Body of pancreas (tissue), 4 donors: ENCODE measurements at regions not wholly inside any gene's neighbourhood (a gene's known extent, or its start where the extent isn't known, plus 50 kb on each side); places are given as distances from the start of the nearest gene placed in this dataset.

Experiments
- ATAC-seq: fragments of 150-250 bp; one replicate; pipeline ENCODE4 v1.9.1; 2016
- DNase-seq, 4 donors: peaks; one replicate each; pipeline ENCODE4 v3.0.0-alpha.2; 2019
- H3K27ac ChIP-seq, 4 donors: fragments of 200-600 bp; sonication (generic); 1 replicate in 3 of 4; 2 replicates in 1 of 4; pipeline versions ENCODE4 v1.5.1 to v1.6.1; 2016 to 2019; ENCODE audit warnings: mild to moderate bottlenecking in 1 of 4, mixed read lengths in 1 of 4, moderate library complexity in 1 of 4
- H3K27me3 ChIP-seq, 2 donors: fragments of 200-600 bp; sonication (generic); one replicate each; pipeline ENCODE4 v1.6.0; 2016; ENCODE audit warnings: mild to moderate bottlenecking in 1 of 2
- H3K36me3 ChIP-seq, 2 donors: fragments of 200-600 bp; sonication (generic); replicated peaks in 1 of 2; 2 replicates each; pipeline ENCODE4 v1.5.1; 2016; ENCODE audit warnings: low read depth in 2 of 2; ENCODE audit not compliant: insufficient read depth in 1 of 2
- H3K4me1 ChIP-seq: fragments of 200-600 bp; sonication (generic); one replicate; pipeline ENCODE4 v1.6.0; 2016
- H3K4me3 ChIP-seq, 2 donors: fragments of 200-600 bp; sonication (generic); 1 replicate in 1 of 2; 2 replicates in 1 of 2; pipeline ENCODE4 v1.5.1; 2016 to 2019
- H3K9me3 ChIP-seq, 3 donors: fragments of 200-600 bp; sonication (generic); 1 replicate in 2 of 3; 2 replicates in 1 of 3; pipeline ENCODE4 v1.5.1; 2016
- POLR2A ChIP-seq, 3 donors: fragments of 450-650 bp; IDR thresholded peaks; one replicate each; pipeline ENCODE4 v1.6.1; 2016; ENCODE audit warnings: antibody characterized with exemption in 3 of 3, mild to moderate bottlenecking in 2 of 3
- WGBS, 2 donors: methylation state at CpG; one replicate each; pipeline ENCODE4 v1.1.5; 2017; 5-methylcytosine and 5-hydroxymethylcytosine counted together
- intact Hi-C: fragments of 100-400 bp; cut with DNase I; formaldehyde crosslinking; loops from one replicate; pipeline ENCODE4 v1.15.1; 2023
- TF ChIP-seq, protein P1 (sequence below), 7 experiments: fragments of 450-650 bp in 4 of 7; fragments of 200-600 bp in 3 of 7; sonication (generic) in 3 of 7; IDR thresholded peaks; one replicate each; pipeline ENCODE4 v1.5.1; 2016 to 2019; ENCODE audit warnings: antibody characterized with exemption in 7 of 7

DNA sequence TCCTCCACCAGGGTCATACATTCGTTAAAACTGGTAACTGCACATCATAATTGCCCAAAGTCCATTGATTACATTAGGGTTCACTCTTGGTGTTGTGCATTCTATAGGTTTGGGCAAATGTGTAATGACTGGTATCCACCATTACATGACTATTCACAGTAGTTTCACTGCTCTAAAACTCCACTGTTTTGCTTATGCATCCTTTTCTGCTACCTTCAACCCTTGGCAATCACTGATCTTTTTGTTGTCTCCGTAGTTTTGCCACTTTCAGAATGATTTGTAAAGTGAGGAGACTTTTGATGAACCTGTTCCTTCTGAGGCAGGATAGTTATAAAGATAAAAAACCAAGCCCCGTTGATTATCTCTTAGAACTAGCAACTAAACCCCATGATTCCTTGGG is 187.3 kb upstream of the MCHR2 start:
- no peak for DNase-seq
- Histone ChIP-seq H3K36me3 (no peaks in the 10 kb centered on the region), H3K27ac (no peak overlapping the region), H3K9me3 (no peaks in the 10 kb centered on the region), H3K4me1 (peaks cover 7% of the 10 kb centered on the region), H3K27me3 (no peaks in the 10 kb centered on the region), H3K4me3 (no peak overlapping the region)
- no peak for ATAC-seq
- 54 to 69% methylated on average over 3 of the region's 3 CpGs for WGBS, 2 donors
- intact Hi-C loops = no loop called here
- no peak for TF ChIP-seq POLR2A (IDR thresholded peaks at IDR 0.05)
- TF ChIP-seq, protein P1, sequence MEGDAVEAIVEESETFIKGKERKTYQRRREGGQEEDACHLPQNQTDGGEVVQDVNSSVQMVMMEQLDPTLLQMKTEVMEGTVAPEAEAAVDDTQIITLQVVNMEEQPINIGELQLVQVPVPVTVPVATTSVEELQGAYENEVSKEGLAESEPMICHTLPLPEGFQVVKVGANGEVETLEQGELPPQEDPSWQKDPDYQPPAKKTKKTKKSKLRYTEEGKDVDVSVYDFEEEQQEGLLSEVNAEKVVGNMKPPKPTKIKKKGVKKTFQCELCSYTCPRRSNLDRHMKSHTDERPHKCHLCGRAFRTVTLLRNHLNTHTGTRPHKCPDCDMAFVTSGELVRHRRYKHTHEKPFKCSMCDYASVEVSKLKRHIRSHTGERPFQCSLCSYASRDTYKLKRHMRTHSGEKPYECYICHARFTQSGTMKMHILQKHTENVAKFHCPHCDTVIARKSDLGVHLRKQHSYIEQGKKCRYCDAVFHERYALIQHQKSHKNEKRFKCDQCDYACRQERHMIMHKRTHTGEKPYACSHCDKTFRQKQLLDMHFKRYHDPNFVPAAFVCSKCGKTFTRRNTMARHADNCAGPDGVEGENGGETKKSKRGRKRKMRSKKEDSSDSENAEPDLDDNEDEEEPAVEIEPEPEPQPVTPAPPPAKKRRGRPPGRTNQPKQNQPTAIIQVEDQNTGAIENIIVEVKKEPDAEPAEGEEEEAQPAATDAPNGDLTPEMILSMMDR (IDR thresholded peaks at IDR 0.05) = no peak

DNA sequence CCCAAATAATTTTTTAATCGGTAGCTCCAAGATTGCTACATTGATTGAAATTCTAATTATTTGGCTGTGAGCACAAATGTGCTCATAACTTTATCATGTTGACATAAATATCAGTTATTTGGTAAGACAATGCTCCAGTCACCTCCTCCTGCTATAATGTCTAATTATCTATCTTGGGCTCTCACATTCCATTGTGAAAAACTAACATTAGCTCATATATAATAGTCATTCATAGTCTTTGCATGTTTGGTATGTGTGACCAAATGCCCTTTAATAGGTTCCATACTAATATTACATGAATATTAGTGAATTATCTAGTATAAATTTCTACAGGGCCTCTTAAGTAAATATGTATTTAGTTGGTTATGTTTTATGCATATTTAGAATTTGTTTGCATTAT is 185.6 kb upstream of the MCHR2 start:
- Histone ChIP-seq H3K36me3 (no peaks in the 10 kb centered on the region), H3K4me3 (no peak overlapping the region)
- WGBS, 2 donors = 93 to 95% methylated on average over 1 of the region's 1 CpG

DNA sequence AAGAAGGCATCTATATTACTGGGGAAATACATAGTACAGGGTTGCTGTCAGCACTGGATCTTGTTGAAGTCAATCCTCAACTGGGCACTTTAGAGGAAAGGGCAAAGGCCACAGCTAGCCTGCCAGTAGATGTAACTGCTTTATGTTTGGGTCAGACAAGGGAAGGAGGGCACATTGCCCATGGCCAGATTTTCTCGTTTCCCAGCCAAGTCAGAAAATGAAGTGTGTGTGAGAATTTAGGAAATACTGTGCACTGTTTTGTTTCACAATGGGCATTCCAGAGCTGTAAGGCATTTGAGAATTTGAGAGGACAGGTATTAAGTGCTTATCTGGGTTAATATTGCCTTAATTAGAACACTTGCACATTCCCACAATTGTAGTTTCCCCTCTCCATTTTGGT is 183.9 kb upstream of the MCHR2 start:
- H3K36me3 ChIP-seq = no peaks in the 10 kb centered on the region
- H3K4me3 ChIP-seq = no peak overlapping the region
- 17 to 37% methylated on average over 1 of the region's 1 CpG for WGBS, 2 donors
- ATAC-seq (no peak), DNase-seq (no peak)
- TF ChIP-seq, protein P1 (IDR thresholded peaks at IDR 0.05) = no peak
- no peak for TF ChIP-seq POLR2A (IDR thresholded peaks at IDR 0.05)
- no peaks in the 10 kb centered on the region for H3K9me3 ChIP-seq
- no peaks in the 10 kb centered on the region for H3K27me3 ChIP-seq
- intact Hi-C loops = no loop called here
- peaks cover 18% of the 10 kb centered on the region for H3K4me1 ChIP-seq
- no peak overlapping the region for H3K27ac ChIP-seq

More for the DNA sequence above, 185.6 kb upstream of the MCHR2 start:
- intact Hi-C loops = no loop called here
- no peak for DNase-seq
- Histone ChIP-seq H3K4me1 (peaks cover 18% of the 10 kb centered on the region), H3K27ac (no peak overlapping the region), H3K9me3 (no peaks in the 10 kb centered on the region), H3K27me3 (no peaks in the 10 kb centered on the region)
- no peak for ATAC-seq
- TF ChIP-seq, protein P1 (IDR thresholded peaks at IDR 0.05) = no peak
- TF ChIP-seq POLR2A (IDR thresholded peaks at IDR 0.05) = no peak

DNA sequence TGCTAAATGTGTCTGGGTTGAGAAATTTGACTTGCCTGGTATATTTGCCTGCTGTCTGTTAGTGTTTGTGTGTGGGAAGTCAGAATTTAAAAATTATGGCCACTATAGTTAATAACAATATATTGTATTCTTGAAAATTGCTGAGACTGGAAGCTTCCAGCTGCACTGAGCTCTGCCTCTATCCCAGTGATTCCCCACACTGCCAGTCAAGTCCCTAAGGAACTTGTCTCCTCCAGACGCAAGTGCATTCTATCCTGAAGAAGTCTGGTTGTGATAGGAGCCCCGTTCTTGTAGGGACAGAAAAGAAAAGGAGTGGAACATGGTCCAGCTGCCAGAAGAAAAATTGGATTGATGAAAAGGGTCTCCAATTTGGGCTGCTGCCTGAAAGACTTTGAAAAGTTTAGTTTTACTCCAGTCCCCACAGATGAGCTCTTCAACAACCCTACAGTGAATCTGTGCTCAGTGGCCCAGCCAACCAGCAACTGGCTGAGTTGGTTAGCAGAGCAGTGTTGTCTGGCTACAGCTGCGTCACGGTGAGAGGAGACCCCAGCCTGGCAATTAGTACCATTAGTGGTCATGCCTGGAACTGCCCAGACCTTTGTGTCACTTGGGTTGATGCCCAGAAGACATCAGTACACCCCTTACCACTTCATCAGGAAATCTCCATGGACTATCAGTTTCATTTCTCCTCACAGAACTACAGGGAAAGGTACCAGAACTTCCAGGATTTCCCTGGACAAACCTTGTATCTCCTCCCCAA is 183.1 kb upstream of the MCHR2 start:
- Histone ChIP-seq H3K9me3 (no peaks in the 10 kb centered on the region), H3K36me3 (no peaks in the 10 kb centered on the region), H3K27ac (no peak overlapping the region), H3K27me3 (no peaks in the 10 kb centered on the region), H3K4me3 (no peak overlapping the region), H3K4me1 (peaks cover 18% of the 10 kb centered on the region)
- TF ChIP-seq, protein P1 (IDR thresholded peaks at IDR 0.05) = no peak
- TF ChIP-seq POLR2A (IDR thresholded peaks at IDR 0.05) = no peak
- no peak for ATAC-seq
- intact Hi-C loops = no loop called here
- 83 to 86% methylated on average over 4 of the region's 4 CpGs for WGBS, 2 donors
- no peak for DNase-seq
